Sigmoid colon (tissue), 4 donors: ENCODE measurements at regions not wholly inside any gene's neighbourhood (a gene's known extent, or its start where the extent isn't known, plus 50 kb on each side); places are given as distances from the start of the nearest gene placed in this dataset.

Experiments used
- CTCF ChIP-seq, 4 experiments: fragments of 450-650 bp in 3 of 4; fragments of 200-600 bp in 1 of 4; IDR thresholded peaks; one replicate each; pipeline ENCODE4 v1.5.1; 2016 to 2019; ENCODE audit warnings: antibody characterized with exemption in 4 of 4, mild to moderate bottlenecking in 3 of 4, moderate library complexity in 2 of 4
- POLR2AphosphoS5 ChIP-seq, 4 donors: sonication (generic); formaldehyde crosslinking; IDR thresholded peaks; one replicate each; pipeline ENCODE4 v1.6.1; 2017; ENCODE audit warnings: antibody characterized with exemption in 4 of 4

- TF ChIP-seq CTCF (IDR thresholded peaks at IDR 0.05): no peak
- TF ChIP-seq POLR2AphosphoS5 (IDR thresholded peaks at IDR 0.05): no peak
Measured at GRCh38 chr4:148780426-148781005, 338.3 kb upstream of the NR3C2 start.
